ENCODE measurements at regions not wholly inside any gene's neighbourhood (a gene's known extent, or its start where the extent isn't known, plus 50 kb on each side); places are given as distances from the start of the nearest gene placed in this dataset.

- Histone ChIP-seq H4K8ac (ENCODE audit: low read length) (no peak overlapping the region), H2BK120ac (ENCODE audit: low read depth, low read length) (no peak overlapping the region), H3K4me1 (ENCODE audit: control insufficient read depth, insufficient read depth, low read depth, low read length) (no peaks in the 10 kb centered on the region), H3K4ac (ENCODE audit: low read depth in 1 of 2, low read length in 2 of 2) (no peak overlapping the region), H3K27ac (ENCODE audit: low read length, poor library complexity, severe bottlenecking) (no peak overlapping the region), H3K4me3 (ENCODE audit: insufficient read depth in 1 of 2, low read depth in 1 of 2, low read length in 2 of 2) (no peak overlapping the region), H3K14ac (ENCODE audit: low read length in 2 of 2) (no peak overlapping the region), H3K27me3 (ENCODE audit: control insufficient read depth in 1 of 2, insufficient read depth in 1 of 2, low read length in 2 of 2) (no peaks in the 10 kb centered on the region), H3K4me2 (ENCODE audit: low read length, poor library complexity, severe bottlenecking) (no peak overlapping the region), H2BK12ac (ENCODE audit: low read length in 2 of 2) (no peak overlapping the region), H3K23ac (ENCODE audit: low read length in 2 of 2) (no peak overlapping the region), H3K79me1 (replicated peaks; ENCODE audit: low read length, poor library complexity, severe bottlenecking) (no peaks in the 10 kb centered on the region), H2BK15ac (ENCODE audit: low read depth, poor library complexity, severe bottlenecking) (no peak overlapping the region), H2AFZ (ENCODE audit: low read depth, low read length) (no peak overlapping the region), H2BK5ac (ENCODE audit: low read depth, low read length, poor library complexity, severe bottlenecking) (no peak overlapping the region), H3K9ac (ENCODE audit: low read length) (no peak overlapping the region), H3K36me3 (ENCODE audit: control insufficient read depth in 1 of 2, insufficient read depth in 2 of 2, low read depth in 1 of 2, low read length in 2 of 2) (no peaks in the 10 kb centered on the region), H3K18ac (ENCODE audit: low read depth in 1 of 2, low read length in 2 of 2) (no peak overlapping the region), H4K91ac (ENCODE audit: low read length) (no peak overlapping the region), H2AK5ac (ENCODE audit: low read length, severe bottlenecking) (no peak overlapping the region), H3K9me3 (ENCODE audit: control insufficient read depth, low read length) (no peaks in the 10 kb centered on the region)
- no CpG with 5 or more reads among the region's 3 CpGs for WGBS
- DNase-seq: no peak
These were observed 247.5 kb downstream of the MBNL1 start for GRCh38 chr3:152516216-152516615.

GRCh38 chr3:152517502-152517901 is 248.8 kb downstream of the MBNL1 start:
- Histone ChIP-seq H4K91ac (ENCODE audit: low read length) (no peak overlapping the region), H2BK12ac (ENCODE audit: low read length in 2 of 2) (no peak overlapping the region), H3K27ac (ENCODE audit: low read length, poor library complexity, severe bottlenecking) (no peak overlapping the region), H2BK120ac (ENCODE audit: low read depth, low read length) (no peak overlapping the region), H3K9ac (ENCODE audit: low read length) (no peak overlapping the region), H3K18ac (ENCODE audit: low read depth in 1 of 2, low read length in 2 of 2) (no peak overlapping the region), H3K79me1 (replicated peaks; ENCODE audit: low read length, poor library complexity, severe bottlenecking) (no peaks in the 10 kb centered on the region), H3K9me3 (ENCODE audit: control insufficient read depth, low read length) (no peaks in the 10 kb centered on the region), H2AK5ac (ENCODE audit: low read length, severe bottlenecking) (no peak overlapping the region), H2AFZ (ENCODE audit: low read depth, low read length) (no peak overlapping the region), H3K27me3 (ENCODE audit: control insufficient read depth in 1 of 2, insufficient read depth in 1 of 2, low read length in 2 of 2) (no peaks in the 10 kb centered on the region), H3K4ac (ENCODE audit: low read depth in 1 of 2, low read length in 2 of 2) (no peak overlapping the region), H4K8ac (ENCODE audit: low read length) (no peak overlapping the region), H3K23ac (ENCODE audit: low read length in 2 of 2) (no peak overlapping the region), H2BK5ac (ENCODE audit: low read depth, low read length, poor library complexity, severe bottlenecking) (no peak overlapping the region), H3K4me1 (ENCODE audit: control insufficient read depth, insufficient read depth, low read depth, low read length) (no peaks in the 10 kb centered on the region), H3K14ac (ENCODE audit: low read length in 2 of 2) (no peak overlapping the region), H3K4me3 (ENCODE audit: insufficient read depth in 1 of 2, low read depth in 1 of 2, low read length in 2 of 2) (no peak overlapping the region), H2BK15ac (ENCODE audit: low read depth, poor library complexity, severe bottlenecking) (no peak overlapping the region), H3K4me2 (ENCODE audit: low read length, poor library complexity, severe bottlenecking) (no peak overlapping the region), H3K36me3 (ENCODE audit: control insufficient read depth in 1 of 2, insufficient read depth in 2 of 2, low read depth in 1 of 2, low read length in 2 of 2) (no peaks in the 10 kb centered on the region)
- no peak for DNase-seq
- WGBS: 50% methylated on average over 2 of the region's 2 CpGs

- WGBS: no CpG with 5 or more reads among the region's 2 CpGs
- H3K9me3 ChIP-seq (ENCODE audit: control insufficient read depth, low read length): no peaks in the 10 kb centered on the region
- H4K91ac ChIP-seq (ENCODE audit: low read length): no peak overlapping the region
These were observed 249.6 kb downstream of the MBNL1 start for GRCh38 chr3:152518346-152518745.

DNA sequence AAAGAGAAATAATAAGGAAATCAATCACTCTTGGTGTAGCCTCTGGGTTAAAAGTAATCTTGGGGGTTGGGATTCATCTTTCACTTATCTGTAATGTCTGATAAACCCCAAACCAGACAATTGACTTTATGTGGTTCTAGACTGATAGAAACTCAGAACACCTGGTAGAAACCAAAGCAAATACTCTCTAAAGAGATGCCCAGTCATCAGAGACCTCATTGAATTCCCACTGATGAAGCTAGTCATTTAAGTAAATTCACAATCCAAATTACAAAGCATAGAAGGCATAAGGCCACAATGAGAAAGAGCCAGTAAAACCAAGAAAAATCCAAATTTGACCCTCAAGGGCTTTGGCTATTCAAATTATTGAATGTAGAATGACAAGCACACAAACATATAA is 250.6 kb downstream of the MBNL1 start:
- no peak overlapping the region for H4K91ac ChIP-seq (ENCODE audit: low read length)
- no peak overlapping the region for H2BK15ac ChIP-seq (ENCODE audit: low read depth, poor library complexity, severe bottlenecking)
- no peak overlapping the region for H3K4ac ChIP-seq (ENCODE audit: low read depth in 1 of 2, low read length in 2 of 2)
- no peak overlapping the region for H3K23ac ChIP-seq (ENCODE audit: low read length in 2 of 2)
- no peak overlapping the region for H3K4me3 ChIP-seq (ENCODE audit: insufficient read depth in 1 of 2, low read depth in 1 of 2, low read length in 2 of 2)
- H2BK5ac ChIP-seq (ENCODE audit: low read depth, low read length, poor library complexity, severe bottlenecking): no peak overlapping the region
- H2AK5ac ChIP-seq (ENCODE audit: low read length, severe bottlenecking): no peak overlapping the region
- H3K4me1 ChIP-seq (ENCODE audit: control insufficient read depth, insufficient read depth, low read depth, low read length): no peaks in the 10 kb centered on the region
- H2BK120ac ChIP-seq (ENCODE audit: low read depth, low read length): no peak overlapping the region
- H3K79me1 ChIP-seq (replicated peaks; ENCODE audit: low read length, poor library complexity, severe bottlenecking): no peaks in the 10 kb centered on the region
- no peak for DNase-seq
- H3K27me3 ChIP-seq (ENCODE audit: control insufficient read depth in 1 of 2, insufficient read depth in 1 of 2, low read length in 2 of 2): no peaks in the 10 kb centered on the region
- H3K9ac ChIP-seq (ENCODE audit: low read length): no peak overlapping the region
- no peak overlapping the region for H3K4me2 ChIP-seq (ENCODE audit: low read length, poor library complexity, severe bottlenecking)
- no peaks in the 10 kb centered on the region for H3K9me3 ChIP-seq (ENCODE audit: control insufficient read depth, low read length)
- H2BK12ac ChIP-seq (ENCODE audit: low read length in 2 of 2): no peak overlapping the region
- H3K14ac ChIP-seq (ENCODE audit: low read length in 2 of 2): no peak overlapping the region
- no peaks in the 10 kb centered on the region for H3K36me3 ChIP-seq (ENCODE audit: control insufficient read depth in 1 of 2, insufficient read depth in 2 of 2, low read depth in 1 of 2, low read length in 2 of 2)
- no peak overlapping the region for H3K18ac ChIP-seq (ENCODE audit: low read depth in 1 of 2, low read length in 2 of 2)
- no peak overlapping the region for H3K27ac ChIP-seq (ENCODE audit: low read length, poor library complexity, severe bottlenecking)
- no peak overlapping the region for H4K8ac ChIP-seq (ENCODE audit: low read length)
- H2AFZ ChIP-seq (ENCODE audit: low read depth, low read length): no peak overlapping the region

More at GRCh38 chr3:152518346-152518745, 249.6 kb downstream of the MBNL1 start:
- H3K36me3 ChIP-seq (ENCODE audit: control insufficient read depth in 1 of 2, insufficient read depth in 2 of 2, low read depth in 1 of 2, low read length in 2 of 2): no peaks in the 10 kb centered on the region
- no peaks in the 10 kb centered on the region for H3K4me1 ChIP-seq (ENCODE audit: control insufficient read depth, insufficient read depth, low read depth, low read length)
- H3K23ac ChIP-seq (ENCODE audit: low read length in 2 of 2): no peak overlapping the region
- no peak overlapping the region for H3K4me2 ChIP-seq (ENCODE audit: low read length, poor library complexity, severe bottlenecking)
- H2BK5ac ChIP-seq (ENCODE audit: low read depth, low read length, poor library complexity, severe bottlenecking): no peak overlapping the region
- H2BK120ac ChIP-seq (ENCODE audit: low read depth, low read length): no peak overlapping the region
- H2BK15ac ChIP-seq (ENCODE audit: low read depth, poor library complexity, severe bottlenecking): no peak overlapping the region
- no peak overlapping the region for H3K27ac ChIP-seq (ENCODE audit: low read length, poor library complexity, severe bottlenecking)
- no peak overlapping the region for H3K14ac ChIP-seq (ENCODE audit: low read length in 2 of 2)
- no peak overlapping the region for H3K9ac ChIP-seq (ENCODE audit: low read length)
- H3K18ac ChIP-seq (ENCODE audit: low read depth in 1 of 2, low read length in 2 of 2): peak overlapping the region in 1 of 2 experiments; percentile 24
- no peak overlapping the region for H2AFZ ChIP-seq (ENCODE audit: low read depth, low read length)
- no peak overlapping the region for H3K4ac ChIP-seq (ENCODE audit: low read depth in 1 of 2, low read length in 2 of 2)
- H3K27me3 ChIP-seq (ENCODE audit: control insufficient read depth in 1 of 2, insufficient read depth in 1 of 2, low read length in 2 of 2): no peaks in the 10 kb centered on the region
- H2BK12ac ChIP-seq (ENCODE audit: low read length in 2 of 2): peak overlapping the region; percentile 38 to 72
- peak overlapping the region; percentile 0 for H4K8ac ChIP-seq (ENCODE audit: low read length)
- H3K4me3 ChIP-seq (ENCODE audit: insufficient read depth in 1 of 2, low read depth in 1 of 2, low read length in 2 of 2): no peak overlapping the region
- no peak overlapping the region for H2AK5ac ChIP-seq (ENCODE audit: low read length, severe bottlenecking)
- no peaks in the 10 kb centered on the region for H3K79me1 ChIP-seq (replicated peaks; ENCODE audit: low read length, poor library complexity, severe bottlenecking)
- no peak for DNase-seq
